ENCODE measurements at regions not wholly inside any gene's neighbourhood (a gene's known extent, or its start where the extent isn't known, plus 50 kb on each side); places are given as distances from the start of the nearest gene placed in this dataset.

GRCh38 chr14:97539884-97540283 lies 742.7 kb downstream of the VRK1 start:
- no peak for DNase-seq

- peak; percentile 35 for DNase-seq
Measured at GRCh38 chr14:97543221-97543620, 746.0 kb downstream of the VRK1 start.

DNA sequence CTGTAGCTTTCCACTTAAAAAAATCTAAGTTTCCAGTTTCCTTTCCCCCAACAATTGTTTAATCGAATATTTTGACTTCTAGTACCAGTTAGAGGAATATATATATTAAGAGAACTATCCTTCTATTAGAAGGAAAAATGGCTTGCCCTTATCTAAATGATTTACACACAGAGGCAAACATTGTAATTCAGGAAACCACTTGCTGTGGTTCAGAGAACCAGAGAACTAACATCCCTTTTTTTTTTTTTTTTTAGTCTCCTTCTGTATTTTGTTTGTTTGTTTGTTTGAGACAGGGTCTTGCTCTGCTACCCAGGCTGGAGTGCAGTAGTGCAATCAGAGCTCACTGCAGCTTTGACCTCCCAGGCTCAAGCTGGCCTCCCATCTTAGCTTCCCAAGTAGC lies 746.6 kb downstream of the VRK1 start:
- DNase-seq: peak; percentile 45

GRCh38 chr14:97544571-97544970 lies 747.4 kb downstream of the VRK1 start:
- DNase-seq: peak; percentile 93

DNA sequence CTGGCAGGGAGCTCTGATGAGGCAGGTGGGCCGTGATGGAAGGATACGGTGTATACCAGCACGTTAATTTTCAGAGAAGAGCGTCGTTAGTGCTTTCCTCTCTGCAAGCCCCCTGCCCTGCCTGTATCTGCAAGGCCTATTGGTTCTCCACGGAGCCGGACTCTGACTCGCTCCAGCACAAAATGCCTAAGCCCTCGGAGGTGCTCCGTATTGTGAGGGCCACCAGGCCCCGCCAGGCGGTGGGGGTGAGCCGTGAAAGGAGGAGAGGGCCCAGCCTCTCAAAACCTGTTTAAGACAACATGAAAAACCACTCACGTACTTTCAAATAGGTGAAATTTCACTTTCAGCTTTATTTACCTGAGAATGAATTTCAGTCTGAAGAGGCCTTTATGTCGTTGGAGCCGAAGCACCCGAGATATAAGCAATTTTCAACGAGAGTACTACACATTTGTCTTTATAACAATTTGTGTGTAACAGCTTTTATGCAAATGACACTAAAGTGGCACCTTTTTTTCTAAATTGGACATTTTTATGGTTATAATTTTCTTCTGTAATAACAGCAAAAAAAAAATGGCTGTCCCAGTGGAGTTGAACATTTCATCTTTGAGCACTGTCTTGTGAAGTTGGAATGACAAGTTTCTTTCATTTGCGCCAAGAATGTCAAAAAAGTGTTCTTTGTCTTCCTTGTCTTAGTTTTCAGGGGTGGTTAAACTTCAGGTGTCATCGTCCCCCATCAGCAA lies 749.5 kb downstream of the VRK1 start:
- no peak for DNase-seq

DNA sequence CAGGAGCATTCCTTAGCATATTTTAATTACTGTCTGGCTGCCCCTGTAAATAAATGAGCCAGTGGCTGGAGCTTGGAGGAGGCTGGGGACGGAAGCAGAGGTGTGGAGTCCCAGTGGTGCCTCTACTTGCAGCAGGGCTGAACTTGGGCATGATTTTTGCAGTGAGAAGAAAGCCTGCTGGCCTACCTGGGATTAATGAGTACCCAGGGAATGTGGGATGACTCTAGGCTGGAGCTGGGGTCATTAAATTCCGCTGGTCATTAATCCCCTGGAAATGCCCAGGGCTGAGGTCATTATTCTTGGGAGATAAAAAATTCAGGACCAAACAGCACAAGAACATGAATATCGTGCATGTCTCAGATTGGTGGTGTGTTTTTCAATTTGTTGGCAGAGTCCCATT lies 753.3 kb downstream of the VRK1 start:
- DNase-seq: no peak

DNA sequence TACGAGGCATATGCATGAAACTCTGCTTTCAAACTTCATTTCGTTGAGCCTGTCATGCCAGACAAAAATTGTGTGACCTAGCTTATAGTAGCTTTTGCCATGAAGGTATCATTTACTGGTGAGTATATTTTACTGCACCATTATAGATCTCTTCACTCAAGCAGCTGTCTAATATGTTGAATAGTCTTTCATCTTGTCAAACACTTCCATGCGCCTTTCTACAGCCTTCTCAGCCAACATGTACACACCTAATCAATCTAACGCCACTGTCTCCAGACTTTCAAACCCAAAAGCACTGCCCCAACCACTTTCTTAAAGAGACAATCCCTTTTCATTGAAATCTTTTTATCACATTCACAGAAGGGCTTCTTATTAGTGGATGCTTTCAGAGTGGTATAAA lies 757.4 kb downstream of the VRK1 start:
- no peak for DNase-seq

DNA sequence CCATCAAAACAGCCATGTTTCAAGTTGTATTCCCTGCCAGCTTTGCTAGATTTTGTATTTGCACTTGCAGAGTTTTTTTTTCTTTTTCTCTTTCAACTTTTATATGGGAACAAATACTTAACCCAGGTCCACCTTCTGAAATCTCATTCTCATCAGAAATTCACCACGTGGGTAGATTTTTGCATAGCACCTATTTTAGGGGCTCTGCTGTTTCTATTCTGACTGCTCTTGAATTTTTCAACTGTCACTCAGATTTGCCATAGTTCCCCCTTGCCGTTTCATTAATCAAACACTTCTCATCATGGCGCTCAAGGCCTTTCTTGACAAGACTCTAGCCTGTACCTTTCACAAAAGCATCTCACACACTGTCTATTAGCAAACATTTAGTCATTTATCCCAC lies 767.2 kb downstream of the VRK1 start:
- DNase-seq: no peak

GRCh38 chr14:97571201-97571600 lies 774.0 kb downstream of the VRK1 start:
- no peak for DNase-seq

DNA sequence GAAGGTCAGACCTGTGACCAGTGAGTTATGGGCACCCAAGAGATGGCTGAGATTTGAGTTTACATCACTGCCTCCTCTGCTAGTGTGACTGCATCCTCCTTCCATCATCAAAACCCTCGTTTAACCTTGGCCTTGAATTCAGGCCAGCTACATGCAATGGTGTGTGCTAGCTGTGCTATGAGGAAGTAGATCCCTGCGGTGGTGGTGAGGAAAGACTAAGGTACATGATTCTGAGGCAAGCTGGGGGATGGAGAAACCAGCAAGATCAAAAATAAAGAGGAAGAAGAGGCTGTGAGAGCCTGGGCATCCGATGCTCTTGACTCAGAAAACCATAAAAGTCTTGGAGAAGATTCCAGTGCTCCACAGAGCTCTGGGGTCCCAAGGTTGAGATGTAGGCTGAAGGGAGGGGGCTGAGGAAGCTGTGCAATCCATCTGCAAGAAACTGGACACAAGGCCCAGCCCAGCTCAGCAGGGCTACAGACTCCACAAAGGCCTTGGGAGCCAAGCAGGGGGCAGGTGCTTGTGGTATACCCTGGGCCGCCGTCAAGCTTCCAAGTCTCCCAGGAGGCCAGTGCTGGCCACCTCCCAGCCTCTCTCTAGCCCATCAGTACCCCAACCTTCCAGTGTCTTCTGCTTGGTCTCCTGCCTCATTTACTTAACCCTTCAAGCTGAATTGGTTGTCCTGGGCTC lies 774.8 kb downstream of the VRK1 start:
- DNase-seq: no peak

GRCh38 chr14:97572583-97573458 lies 775.6 kb downstream of the VRK1 start:
- no peak for DNase-seq

DNA sequence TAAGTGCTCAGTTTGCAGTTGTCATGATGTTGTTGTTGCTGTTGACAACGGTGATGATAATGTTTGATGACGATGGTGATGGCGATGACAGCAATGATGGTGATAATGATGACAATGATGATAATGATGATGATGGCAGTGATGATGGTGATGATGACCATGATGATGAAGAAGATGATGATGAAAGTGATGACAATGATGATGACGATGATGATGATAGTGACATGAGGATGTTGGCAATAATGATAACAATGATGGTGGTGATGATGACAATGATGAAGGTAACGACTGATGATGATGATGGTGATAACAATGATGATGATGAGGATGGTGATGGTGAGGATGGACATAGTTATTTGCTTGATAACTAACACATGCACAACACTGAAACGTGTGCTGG lies 778.5 kb downstream of the VRK1 start:
- no peak for DNase-seq

- no peak for DNase-seq
Measured at GRCh38 chr14:97578982-97579548, 781.9 kb downstream of the VRK1 start.

GRCh38 chr14:97581016-97581415 lies 783.8 kb downstream of the VRK1 start:
- no peak for DNase-seq

GRCh38 chr14:97582022-97582421 lies 784.8 kb downstream of the VRK1 start:
- DNase-seq: no peak

DNA sequence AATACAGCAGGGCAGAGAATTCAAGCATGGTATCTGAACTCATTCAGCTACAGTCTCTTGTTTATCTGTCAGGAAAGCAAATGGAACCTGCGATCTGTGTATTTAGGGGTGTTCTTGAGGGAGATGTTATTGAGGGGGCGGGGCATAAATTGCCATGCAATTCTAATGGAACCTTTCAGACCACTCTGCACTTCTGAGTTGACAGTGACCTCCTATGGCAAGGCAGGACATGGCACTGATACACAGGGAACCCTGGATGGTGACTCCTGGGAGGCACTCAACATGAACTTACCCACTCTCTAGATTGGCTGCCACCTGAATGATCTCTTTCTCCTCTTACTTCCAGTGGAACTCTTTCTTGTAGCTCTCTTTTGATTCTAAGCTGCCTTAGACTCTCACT lies 787.3 kb downstream of the VRK1 start:
- no peak for DNase-seq

DNA sequence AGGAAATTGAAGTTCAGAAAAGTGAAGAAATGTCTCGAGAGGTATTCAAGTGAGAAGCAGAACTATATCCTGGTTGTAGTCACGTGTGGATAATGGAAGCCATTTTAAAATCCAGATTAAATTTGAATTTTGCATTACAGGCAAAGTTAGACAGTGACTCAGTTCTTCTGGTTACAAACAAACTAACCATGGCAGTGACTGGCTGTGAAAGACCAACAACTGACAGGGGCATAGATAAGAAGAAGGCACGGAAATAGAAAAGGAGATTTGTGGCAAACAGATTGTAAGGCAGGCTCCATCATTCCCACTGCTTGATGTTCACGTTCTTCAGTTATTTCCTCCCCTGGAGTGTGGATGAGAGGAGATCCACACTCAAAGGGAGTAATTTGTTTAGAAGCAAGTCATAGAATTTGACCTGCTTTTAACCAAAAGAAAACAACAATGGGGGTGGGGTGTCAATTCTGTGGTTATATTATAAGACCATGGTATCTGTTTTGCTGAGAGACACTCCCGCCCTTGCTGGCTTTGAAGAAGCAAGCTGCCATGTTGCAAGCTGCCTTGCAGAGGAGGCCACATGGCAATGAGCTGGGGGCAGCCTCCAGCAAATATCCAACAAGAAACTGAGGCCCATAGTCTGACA lies 795.3 kb downstream of the VRK1 start:
- no peak for DNase-seq

DNA sequence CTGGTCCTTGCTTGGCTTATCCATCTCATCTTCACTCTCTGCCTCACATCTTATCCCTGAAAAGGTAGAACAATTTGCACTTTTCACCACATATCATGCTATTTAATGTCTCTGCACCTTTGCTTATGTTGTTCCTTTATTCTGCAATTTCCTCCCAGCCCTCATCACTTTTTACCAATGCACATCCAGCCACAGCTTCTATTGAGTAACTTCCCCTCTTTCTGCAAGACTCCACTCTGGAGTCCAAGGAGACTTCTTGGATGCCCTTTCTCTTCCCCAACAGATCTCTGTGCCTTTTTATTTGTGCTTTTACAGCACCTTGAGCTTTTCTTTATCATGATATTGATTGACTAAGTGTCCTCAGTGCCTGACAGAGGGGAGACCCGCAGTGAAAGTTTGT lies 797.1 kb downstream of the VRK1 start:
- no peak for DNase-seq

DNA sequence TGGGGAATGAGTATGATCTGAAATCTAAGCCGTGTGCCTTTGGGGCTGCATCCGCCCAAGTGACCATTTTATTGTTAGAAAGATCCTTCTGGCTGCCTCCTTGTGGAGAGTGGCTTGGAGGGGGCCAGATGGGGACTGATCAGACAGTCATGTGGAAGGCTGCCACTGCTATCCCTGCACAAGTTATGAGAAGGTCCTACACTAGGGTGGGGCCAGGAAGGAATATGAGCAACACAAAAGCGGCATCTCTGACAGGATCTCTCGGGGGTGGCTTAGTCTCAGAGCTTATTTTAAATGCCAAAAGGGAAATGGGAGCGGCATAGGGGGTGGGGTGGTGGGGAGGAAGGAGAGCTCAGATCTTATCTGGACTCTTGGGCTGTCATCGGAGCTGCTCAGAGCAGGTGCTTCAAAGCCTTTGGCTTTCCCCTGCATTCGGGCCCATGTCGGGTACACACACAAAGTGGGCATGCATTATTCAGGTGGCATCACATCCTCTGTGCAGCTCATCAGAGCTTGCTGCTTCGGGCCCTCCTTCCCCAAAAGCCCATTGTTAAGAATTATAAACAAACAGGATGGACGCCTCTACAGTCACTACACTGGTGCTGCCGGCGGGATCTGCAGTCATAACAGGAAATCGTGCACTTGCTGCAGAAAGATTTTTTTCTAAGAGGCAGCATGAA lies 805.4 kb downstream of the VRK1 start:
- no peak for DNase-seq

DNA sequence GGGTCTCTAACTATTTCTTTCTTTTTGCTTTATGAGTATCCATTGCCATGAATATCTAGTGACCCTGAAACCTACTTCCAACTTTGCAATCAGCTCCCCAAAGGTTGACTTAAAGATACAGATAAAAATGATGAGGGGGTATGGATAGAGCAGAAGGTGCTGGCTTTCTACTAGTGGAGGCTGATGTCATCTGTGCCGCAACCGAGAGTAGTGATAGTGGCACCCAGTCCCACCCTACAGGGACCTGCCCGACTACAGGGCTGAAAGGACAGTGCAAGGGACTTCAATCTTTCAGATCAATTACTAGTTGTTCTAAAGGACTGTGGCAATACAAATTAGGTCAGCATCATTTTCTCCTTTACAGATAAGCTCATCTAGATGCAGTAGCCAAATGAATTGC lies 806.0 kb downstream of the VRK1 start:
- DNase-seq: no peak

- no peak for DNase-seq
Measured at GRCh38 chr14:97604731-97605130, 807.5 kb downstream of the VRK1 start.

DNA sequence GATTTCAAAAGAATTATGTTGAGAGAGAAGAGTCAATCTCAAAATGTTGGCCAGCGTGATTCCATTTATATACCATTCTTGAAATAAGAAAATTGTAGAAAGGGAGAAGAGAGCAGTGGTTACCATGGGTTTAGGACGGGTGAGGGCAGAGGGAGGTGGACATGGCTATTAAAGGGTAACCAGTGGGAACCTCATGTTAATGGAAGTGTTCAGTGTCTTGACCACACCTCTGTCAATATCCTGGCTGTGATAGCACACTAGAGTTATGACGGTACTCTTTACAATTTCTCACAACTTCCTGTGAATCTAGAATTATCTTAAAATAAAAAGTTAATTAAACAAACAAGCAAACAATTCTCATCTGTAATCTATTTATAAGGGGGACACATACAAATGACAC lies 821.2 kb downstream of the VRK1 start:
- DNase-seq: no peak

All from inflammatory macrophage treated with lipopolysaccharide for 4 hours (primary cell).